Kidney epithelial cell (primary cell): ENCODE measurements at regions not wholly inside any gene's neighbourhood (a gene's known extent, or its start where the extent isn't known, plus 50 kb on each side); places are given as distances from the start of the nearest gene placed in this dataset.
"Not testable (repeated sequence)": the region's sequence is repeated elsewhere in the genome, so short reads cannot be mapped to it uniquely, and the experiment has no call there.

ENCODE experiments used
- DNase-seq: peaks from one replicate; pipeline ENCODE4 v3.0.0-alpha.2; 2010; ENCODE audit warnings: low read depth
- H3K27me3 ChIP-seq: 2 replicates; pipeline ENCODE4 v1.6.0; 2011; ENCODE audit warnings: low read length; ENCODE audit not compliant: control insufficient read depth, insufficient read depth
- H3K36me3 ChIP-seq: 2 replicates; pipeline ENCODE4 v1.5.1; 2011; ENCODE audit warnings: low read length; ENCODE audit not compliant: control insufficient read depth, insufficient read depth
- H3K4me3 ChIP-seq: 2 replicates; pipeline ENCODE4 v1.5.1; 2011; ENCODE audit warnings: low read depth, mild to moderate bottlenecking, control low read depth, low read length
- TF ChIP-seq, protein P1 (sequence below): IDR thresholded peaks from 2 replicates; pipeline ENCODE4 v1.5.1; 2011; ENCODE audit warnings: mild to moderate bottlenecking, moderate library complexity, low read length, control low read depth, inconsistent platforms; ENCODE audit not compliant: insufficient read depth, poor library complexity, severe bottlenecking

DNA sequence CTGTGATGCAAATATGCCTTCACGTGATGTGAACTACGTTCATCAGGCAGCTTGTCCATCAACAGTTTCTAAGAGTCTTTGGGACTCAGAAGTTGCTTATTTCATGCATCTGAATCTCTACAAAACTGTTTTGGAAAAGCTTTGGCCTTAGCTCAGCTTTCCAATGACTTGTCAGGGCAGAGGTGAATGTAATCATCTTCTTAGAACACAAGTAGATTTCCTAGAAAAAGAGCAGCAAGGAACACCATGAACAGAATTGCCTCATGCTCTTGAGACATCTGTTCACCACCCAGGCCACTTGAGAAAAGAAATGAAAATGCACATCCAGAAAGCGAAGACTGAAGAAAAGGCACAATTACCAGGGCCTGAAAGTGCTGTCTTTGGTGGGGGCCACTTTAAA is 105.8 kb upstream of the PDHA1 start:
- TF ChIP-seq, protein P1, sequence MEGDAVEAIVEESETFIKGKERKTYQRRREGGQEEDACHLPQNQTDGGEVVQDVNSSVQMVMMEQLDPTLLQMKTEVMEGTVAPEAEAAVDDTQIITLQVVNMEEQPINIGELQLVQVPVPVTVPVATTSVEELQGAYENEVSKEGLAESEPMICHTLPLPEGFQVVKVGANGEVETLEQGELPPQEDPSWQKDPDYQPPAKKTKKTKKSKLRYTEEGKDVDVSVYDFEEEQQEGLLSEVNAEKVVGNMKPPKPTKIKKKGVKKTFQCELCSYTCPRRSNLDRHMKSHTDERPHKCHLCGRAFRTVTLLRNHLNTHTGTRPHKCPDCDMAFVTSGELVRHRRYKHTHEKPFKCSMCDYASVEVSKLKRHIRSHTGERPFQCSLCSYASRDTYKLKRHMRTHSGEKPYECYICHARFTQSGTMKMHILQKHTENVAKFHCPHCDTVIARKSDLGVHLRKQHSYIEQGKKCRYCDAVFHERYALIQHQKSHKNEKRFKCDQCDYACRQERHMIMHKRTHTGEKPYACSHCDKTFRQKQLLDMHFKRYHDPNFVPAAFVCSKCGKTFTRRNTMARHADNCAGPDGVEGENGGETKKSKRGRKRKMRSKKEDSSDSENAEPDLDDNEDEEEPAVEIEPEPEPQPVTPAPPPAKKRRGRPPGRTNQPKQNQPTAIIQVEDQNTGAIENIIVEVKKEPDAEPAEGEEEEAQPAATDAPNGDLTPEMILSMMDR = no peak
- no peaks in the 10 kb centered on the region for H3K36me3 ChIP-seq
- H3K27me3 ChIP-seq = no peaks in the 10 kb centered on the region
- H3K4me3 ChIP-seq = no peak overlapping the region
- no peak for DNase-seq

DNA sequence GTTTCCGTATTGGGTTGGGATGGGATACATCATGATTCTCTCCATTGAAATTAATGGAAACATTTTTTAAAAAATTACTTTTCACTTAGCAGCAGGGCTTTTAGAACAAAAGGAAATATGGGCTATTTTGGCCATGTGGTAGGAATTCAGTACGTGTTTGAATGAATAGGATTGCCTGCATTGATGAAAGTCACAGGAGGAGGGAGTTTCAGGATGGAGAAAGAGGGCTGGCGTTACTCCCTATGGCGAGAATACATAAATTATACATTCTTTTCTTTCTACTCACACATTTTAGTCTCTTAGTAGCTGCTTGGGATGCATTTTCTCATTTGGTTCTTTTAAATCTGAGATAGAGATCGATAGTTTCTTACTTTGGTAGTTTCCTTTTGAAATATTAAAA is 100.3 kb upstream of the PDHA1 start:
- TF ChIP-seq, protein P1 = no peak
- Histone ChIP-seq H3K36me3 (no peaks in the 10 kb centered on the region), H3K27me3 (no peaks in the 10 kb centered on the region), H3K4me3 (no peak overlapping the region)
- no peak for DNase-seq

DNA sequence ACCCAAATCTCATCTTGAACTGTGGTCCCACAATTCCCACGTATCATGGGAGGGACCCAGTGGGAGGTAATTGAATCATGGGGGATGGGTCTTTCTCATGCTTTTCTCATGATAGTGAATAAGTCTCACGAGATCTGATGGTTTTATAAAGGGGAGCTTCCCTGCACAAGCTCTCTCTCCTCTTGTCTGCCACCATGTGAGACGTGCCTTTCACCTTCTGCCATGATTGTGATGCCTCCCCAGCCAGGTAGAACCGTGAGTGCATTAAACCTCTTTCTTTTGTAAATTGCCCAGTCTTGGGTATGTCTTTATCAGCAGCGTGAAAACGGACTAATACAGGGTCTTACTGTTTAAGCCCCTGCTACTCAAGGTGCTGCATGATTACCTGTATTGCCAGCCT is 98.8 kb upstream of the PDHA1 start:
- H3K27me3 ChIP-seq, DNase-seq, H3K4me3 ChIP-seq: not testable (repeated sequence)

DNA sequence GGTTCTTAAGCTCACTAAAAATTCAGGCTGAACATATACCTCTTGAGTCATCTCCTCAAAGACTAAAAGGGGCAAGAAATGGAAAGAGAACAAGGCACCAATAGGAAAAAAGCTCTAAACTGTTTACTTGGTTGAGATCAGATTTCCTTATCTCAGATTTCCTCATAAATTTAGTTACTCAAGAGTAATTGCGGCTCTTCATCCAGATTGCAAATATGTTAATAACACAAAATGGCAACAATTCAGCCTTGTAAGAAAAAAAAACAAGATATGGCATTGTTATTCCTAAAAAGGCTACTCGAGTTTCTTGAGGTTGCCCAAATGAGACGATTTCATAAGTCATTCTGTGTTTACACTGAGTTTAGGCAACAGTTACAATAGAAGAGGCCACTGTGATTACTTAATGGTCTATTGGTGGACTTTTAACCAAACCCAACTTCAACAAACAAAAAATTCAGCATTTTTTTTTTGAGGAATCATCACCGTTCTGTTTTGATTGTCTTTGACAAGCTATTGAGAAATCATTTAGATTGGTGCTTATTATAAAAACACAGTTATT is 97.9 kb upstream of the PDHA1 start:
- Histone ChIP-seq H3K4me3 (no peak overlapping the region), H3K36me3 (no peaks in the 10 kb centered on the region), H3K27me3 (no peaks in the 10 kb centered on the region)
- no peak for DNase-seq
- TF ChIP-seq, protein P1 = no peak

More for the DNA sequence above, 98.8 kb upstream of the PDHA1 start:
- H3K36me3 ChIP-seq = not testable (repeated sequence)

DNA sequence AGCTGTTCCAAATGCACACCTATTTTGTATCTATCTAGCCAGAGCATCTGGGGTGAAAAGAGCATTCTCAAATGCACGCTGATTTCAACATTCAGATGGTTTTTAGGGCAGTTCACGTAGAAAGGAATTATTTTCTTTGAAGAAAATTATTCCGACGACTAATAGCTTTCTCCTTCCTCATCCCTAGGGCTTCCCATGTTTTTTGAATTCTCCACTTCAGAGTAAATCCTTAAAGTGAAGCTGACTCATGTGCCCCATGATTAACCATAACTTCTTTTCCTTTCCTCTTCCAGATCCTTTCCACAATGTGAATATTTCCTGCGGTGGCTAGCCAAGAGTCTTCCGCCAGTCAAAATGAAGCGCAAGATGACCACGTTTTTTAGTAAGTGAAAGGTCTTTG is 86.7 kb upstream of the PDHA1 start:
- Histone ChIP-seq H3K36me3 (no peaks in the 10 kb centered on the region), H3K27me3 (no peaks in the 10 kb centered on the region), H3K4me3 (no peak overlapping the region)
- no peak for DNase-seq
- TF ChIP-seq, protein P1 = no peak

DNA sequence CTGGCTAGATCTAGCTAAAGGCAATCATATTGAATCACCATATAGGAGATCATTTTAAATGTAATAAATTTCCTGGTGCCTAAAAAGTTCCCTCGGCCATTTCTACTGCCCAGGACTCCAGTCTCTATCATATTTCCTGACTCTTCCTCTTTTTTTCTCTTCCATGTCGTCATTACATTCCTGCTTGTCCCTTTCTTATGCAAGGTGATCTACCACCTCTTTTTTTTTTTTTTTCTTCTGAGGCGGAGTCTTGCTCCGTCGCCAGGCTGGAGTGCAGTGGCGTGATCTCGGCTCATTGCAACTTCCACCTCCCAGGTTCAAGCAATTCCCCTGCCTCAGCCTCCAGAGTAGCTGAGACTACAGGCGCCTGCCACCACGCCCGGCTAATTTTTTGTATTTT is 82.7 kb upstream of the PDHA1 start:
- H3K4me3 ChIP-seq, H3K36me3 ChIP-seq, DNase-seq, H3K27me3 ChIP-seq: not testable (repeated sequence)

DNA sequence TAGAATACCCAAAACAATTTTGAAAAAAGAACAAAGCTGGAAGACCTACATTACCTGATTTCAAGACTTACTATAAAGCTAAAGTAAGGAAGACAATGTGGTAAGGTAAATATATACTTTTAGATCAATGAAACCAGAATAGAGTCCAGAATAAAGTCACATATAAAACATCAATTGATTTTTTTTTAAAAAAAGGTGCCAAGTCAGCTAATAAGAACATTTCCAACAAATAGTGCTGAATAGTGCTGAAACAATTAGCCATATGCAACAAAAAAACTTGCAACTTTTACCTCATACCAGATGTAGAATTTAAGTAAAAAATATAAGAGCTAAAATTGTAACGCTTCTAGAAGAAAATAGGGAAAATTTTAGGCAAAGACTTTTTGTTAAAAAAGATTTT is 73.0 kb upstream of the PDHA1 start:
- Histone ChIP-seq H3K27me3 (no peaks in the 10 kb centered on the region), H3K4me3 (no peak overlapping the region), H3K36me3 (no peaks in the 10 kb centered on the region)
- TF ChIP-seq, protein P1 = no peak
- DNase-seq = no peak
